Natural killer cell (primary cell): ENCODE measurements at regions not wholly inside any gene's neighbourhood (a gene's known extent, or its start where the extent isn't known, plus 50 kb on each side); places are given as distances from the start of the nearest gene placed in this dataset.

Experiments
- ATAC-seq, 3 donors: fragments of 150-1000 bp in 2 of 3; fragments of 200-7000 bp in 1 of 3; cut with Tn5 transposase; 1 replicate in 1 of 3; 2 replicates in 2 of 3; pipeline ENCODE4 v1.10.0; 2021; ENCODE audit warnings: mild to moderate bottlenecking in 2 of 3, moderate library complexity in 2 of 3
- DNase-seq, 2 donors: peaks; one replicate each; pipeline versions ENCODE4 v3.0.0 to v3.0.0-alpha.2; 2013 to 2021; ENCODE audit warnings: mixed read lengths in 1 of 2
- H3K27ac ChIP-seq: one replicate; pipeline ENCODE4 v1.5.1; 2013; ENCODE audit warnings: mild to moderate bottlenecking, low read length
- H3K27me3 ChIP-seq: one replicate; pipeline ENCODE4 v1.6.1; 2013; ENCODE audit warnings: low read length; ENCODE audit not compliant: control insufficient read depth, insufficient read depth
- H3K36me3 ChIP-seq: one replicate; pipeline ENCODE4 v1.6.1; 2013; ENCODE audit warnings: low read length; ENCODE audit not compliant: control insufficient read depth, insufficient read depth
- H3K4me1 ChIP-seq: one replicate; pipeline ENCODE4 v1.6.1; 2013; ENCODE audit warnings: low read length; ENCODE audit not compliant: control insufficient read depth, insufficient read depth
- H3K4me3 ChIP-seq: one replicate; pipeline ENCODE4 v1.5.1; 2013; ENCODE audit warnings: low read length
- H3K9me3 ChIP-seq: one replicate; pipeline ENCODE4 v1.6.1; 2013; ENCODE audit warnings: low read length; ENCODE audit not compliant: control insufficient read depth, insufficient read depth
- H3K27ac Mint-ChIP-seq, 2 donors: one replicate each; pipeline ENCODE4 v1.8.0; 2022; ENCODE audit warnings: mild to moderate bottlenecking in 2 of 2, mixed read lengths in 2 of 2, moderate library complexity in 1 of 2
- H3K27me3 Mint-ChIP-seq, 2 donors: one replicate each; pipeline ENCODE4 v1.8.0; 2022; ENCODE audit warnings: low read depth in 2 of 2, mixed read lengths in 2 of 2
- H3K36me3 Mint-ChIP-seq: one replicate; pipeline ENCODE4 v1.8.0; 2022; ENCODE audit warnings: mixed read lengths
- H3K4me1 Mint-ChIP-seq, 2 donors: one replicate each; pipeline ENCODE4 v1.8.0; 2022; ENCODE audit warnings: mixed read lengths in 2 of 2
- H3K4me3 Mint-ChIP-seq: one replicate; pipeline ENCODE4 v1.8.0; 2022; ENCODE audit warnings: mild to moderate bottlenecking, moderate library complexity, mixed read lengths
- H3K9me3 Mint-ChIP-seq, 2 donors: one replicate each; pipeline ENCODE4 v1.8.0; 2022; ENCODE audit warnings: mixed read lengths in 2 of 2
- CTCF ChIP-seq: fragments of 200-600 bp; IDR thresholded peaks from one replicate; pipeline ENCODE4 v1.8.0; 2022; ENCODE audit warnings: antibody characterized with exemption
- WGBS: methylation state at CpG from one replicate; pipeline ENCODE4 v1.1.7; 2013; ENCODE audit warnings: missing lambda C conversion rate; ENCODE audit not compliant: insufficient coverage; 5-methylcytosine and 5-hydroxymethylcytosine counted together
- intact Hi-C: fragments of 100-400 bp; cut with micrococcal nuclease; formaldehyde crosslinking; loops from one replicate; pipeline ENCODE4 v1.14.2; 2022

DNA sequence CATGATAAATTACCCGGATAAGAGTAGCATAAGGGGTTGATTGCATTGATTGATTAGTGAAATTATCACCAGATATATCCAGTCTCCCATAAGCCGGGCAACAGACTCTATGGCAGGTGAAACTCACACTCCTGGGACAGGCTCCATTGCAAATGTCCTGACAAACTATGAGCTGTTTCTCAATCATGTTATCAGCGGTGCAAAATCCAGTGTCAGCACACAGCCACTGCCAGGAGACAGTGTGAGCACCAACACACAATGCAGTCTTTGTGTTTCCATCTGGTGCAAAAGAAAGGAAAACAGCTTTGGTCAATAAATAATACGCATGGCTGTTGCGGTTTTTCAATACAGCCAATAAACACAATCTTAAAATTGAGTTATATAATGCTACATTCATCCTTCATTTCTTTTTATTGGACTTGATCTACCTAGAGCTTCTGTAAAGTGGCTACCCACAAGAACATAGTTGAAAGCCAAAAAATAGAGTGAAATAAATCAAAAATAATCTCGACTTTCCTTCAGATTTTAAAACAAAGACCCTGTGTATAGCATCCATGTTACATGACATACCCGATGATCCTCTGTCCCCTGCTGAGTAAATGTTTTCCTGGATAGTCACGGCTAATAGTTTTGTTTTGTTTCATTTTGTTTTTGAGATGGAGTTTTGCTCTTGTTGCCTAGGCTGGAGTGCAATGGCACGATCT is 64.3 kb upstream of the AFDN start:
- TF ChIP-seq CTCF, result no peak
- H3K4me3 ChIP-seq, result no peak overlapping the region
- no peaks in the 10 kb centered on the region for H3K36me3 ChIP-seq
- intact Hi-C loops, result no loop called here
- Mint-ChIP-seq H3K27ac (no peak overlapping the region), H3K27me3 (no peaks in the 10 kb centered on the region), H3K4me1 (no peaks in the 10 kb centered on the region), H3K36me3 (no peaks in the 10 kb centered on the region), H3K9me3 (no peaks in the 10 kb centered on the region), H3K4me3 (no peak overlapping the region)
- DNase-seq (no peak), ATAC-seq (no peak)
- H3K27me3 ChIP-seq, result no peaks in the 10 kb centered on the region
- no peak overlapping the region for H3K27ac ChIP-seq
- WGBS, result 91% methylated on average over 6 of the region's 9 CpGs
- no peaks in the 10 kb centered on the region for H3K4me1 ChIP-seq
- H3K9me3 ChIP-seq, result no peaks in the 10 kb centered on the region

DNA sequence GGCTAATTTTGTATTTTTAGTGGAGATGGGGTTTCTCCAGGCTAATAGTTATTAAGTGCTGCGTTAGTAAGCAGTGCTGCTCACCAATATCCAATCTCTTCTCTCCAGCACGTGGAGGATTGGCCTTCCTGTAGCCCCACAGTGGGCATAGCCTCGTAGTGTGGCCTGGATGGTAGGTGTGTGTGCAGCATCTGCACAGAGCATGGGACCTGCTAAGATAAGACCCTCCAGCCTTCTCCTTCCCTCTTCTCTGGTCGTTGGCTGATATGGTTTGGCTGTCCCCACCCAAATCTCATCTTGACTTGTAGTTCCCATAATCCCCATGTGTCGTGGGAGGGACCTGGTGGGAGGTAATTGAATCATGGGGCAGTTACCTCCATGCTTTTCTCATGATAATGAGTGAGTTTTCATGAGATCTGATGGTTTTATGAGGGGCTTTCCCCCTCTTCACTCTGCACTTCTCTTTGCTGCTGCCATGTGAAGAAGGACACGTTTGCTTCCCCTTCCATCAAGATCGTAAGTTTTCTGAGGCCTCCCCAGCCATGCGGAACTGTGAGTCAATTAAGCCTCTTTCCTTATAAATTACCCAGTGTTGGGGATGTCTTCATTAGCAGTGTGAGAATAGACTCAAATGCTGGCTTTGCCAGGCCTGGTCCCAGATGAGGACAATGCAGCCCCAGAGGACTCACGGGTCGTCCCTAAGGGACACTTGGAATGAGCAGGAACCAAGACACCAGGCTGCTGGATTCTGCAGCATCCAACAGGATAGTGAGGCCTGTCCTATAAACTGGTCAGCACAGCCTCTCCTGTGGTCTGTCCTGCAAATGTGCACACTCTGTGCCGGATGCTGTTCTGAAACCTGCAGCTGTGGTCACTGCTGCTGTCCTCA is 63.4 kb upstream of the AFDN start:
- Histone ChIP-seq H3K27me3 (no peaks in the 10 kb centered on the region), H3K27ac (no peak overlapping the region), H3K36me3 (no peaks in the 10 kb centered on the region), H3K4me3 (no peak overlapping the region), H3K9me3 (no peaks in the 10 kb centered on the region), H3K4me1 (no peaks in the 10 kb centered on the region)
- Mint-ChIP-seq H3K4me3 (no peak overlapping the region), H3K4me1 (no peaks in the 10 kb centered on the region), H3K27ac (no peak overlapping the region), H3K36me3 (no peaks in the 10 kb centered on the region), H3K9me3 (no peaks in the 10 kb centered on the region), H3K27me3 (no peaks in the 10 kb centered on the region)
- DNase-seq (no peak), ATAC-seq (no peak)
- intact Hi-C loops, result no loop called here
- 80% methylated on average over 7 of the region's 11 CpGs for WGBS
- no peak for TF ChIP-seq CTCF

DNA sequence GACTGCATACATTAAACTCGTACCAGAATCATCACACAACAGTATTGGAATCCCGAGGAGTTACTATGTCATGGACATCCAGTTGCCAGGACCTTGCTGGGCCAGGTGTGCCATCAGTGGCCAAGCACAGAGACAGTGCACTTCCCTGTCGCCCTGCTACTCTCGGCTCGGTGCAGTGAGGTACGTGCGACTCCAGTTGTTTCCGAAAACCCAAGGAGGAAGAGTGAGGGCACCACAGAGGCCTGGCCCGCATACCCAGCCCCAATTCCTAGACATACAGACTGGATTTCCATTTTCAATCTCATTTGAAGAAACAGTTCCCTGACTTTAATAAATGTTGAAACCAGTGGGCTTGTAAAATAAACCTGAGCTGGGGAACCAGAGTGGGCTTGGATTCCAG is 62.5 kb upstream of the AFDN start:
- Mint-ChIP-seq H3K36me3 (no peaks in the 10 kb centered on the region), H3K27me3 (peaks cover 0 to 3% of the 10 kb centered on the region in 2 donors), H3K4me1 (no peaks in the 10 kb centered on the region), H3K9me3 (no peaks in the 10 kb centered on the region), H3K27ac (no peak overlapping the region), H3K4me3 (no peak overlapping the region)
- H3K27me3 ChIP-seq, result no peaks in the 10 kb centered on the region
- ATAC-seq (no peak), DNase-seq (no peak)
- intact Hi-C loops, result no loop called here
- WGBS, result 91% methylated on average over 8 of the region's 9 CpGs
- H3K9me3 ChIP-seq, result no peaks in the 10 kb centered on the region
- H3K27ac ChIP-seq, result no peak overlapping the region
- H3K36me3 ChIP-seq, result no peaks in the 10 kb centered on the region
- TF ChIP-seq CTCF, result no peak
- no peak overlapping the region for H3K4me3 ChIP-seq
- H3K4me1 ChIP-seq, result no peaks in the 10 kb centered on the region
